Activated CD4-positive, alpha-beta T cell treated with anti-CD3 and anti-CD28 coated beads for 4 hours (primary cell): ENCODE measurements at regions not wholly inside any gene's neighbourhood (a gene's known extent, or its start where the extent isn't known, plus 50 kb on each side); places are given as distances from the start of the nearest gene placed in this dataset.

ENCODE experiments used
- DNase-seq, 2 donors: peaks; one replicate each; pipeline ENCODE4 v3.0.0-alpha.2; 2020

GRCh38 chr2:168340931-168341330 lies 93.5 kb upstream of the STK39 start:
- DNase-seq: no peak

DNA sequence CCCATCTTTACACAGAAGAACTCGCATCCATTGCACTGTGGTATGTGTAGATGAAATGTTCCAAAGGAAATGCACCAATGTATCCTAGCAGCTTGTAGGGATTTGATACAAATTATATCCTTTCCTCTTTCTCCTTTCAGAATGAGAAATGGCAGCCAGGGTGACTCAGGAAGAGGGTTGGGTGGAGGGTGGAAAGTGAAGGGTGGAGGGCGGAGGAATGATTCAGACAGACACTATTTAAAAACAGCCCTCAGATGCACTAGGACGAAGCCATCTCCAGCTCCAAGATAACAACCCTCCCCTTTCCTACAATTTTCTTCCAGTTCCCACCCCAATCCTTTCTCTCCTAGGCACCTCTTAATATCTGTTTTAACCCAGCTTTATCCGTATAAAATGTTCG lies 96.2 kb upstream of the STK39 start:
- DNase-seq: no peak

GRCh38 chr2:168344706-168345105 lies 97.3 kb upstream of the STK39 start:
- DNase-seq: no peak

DNA sequence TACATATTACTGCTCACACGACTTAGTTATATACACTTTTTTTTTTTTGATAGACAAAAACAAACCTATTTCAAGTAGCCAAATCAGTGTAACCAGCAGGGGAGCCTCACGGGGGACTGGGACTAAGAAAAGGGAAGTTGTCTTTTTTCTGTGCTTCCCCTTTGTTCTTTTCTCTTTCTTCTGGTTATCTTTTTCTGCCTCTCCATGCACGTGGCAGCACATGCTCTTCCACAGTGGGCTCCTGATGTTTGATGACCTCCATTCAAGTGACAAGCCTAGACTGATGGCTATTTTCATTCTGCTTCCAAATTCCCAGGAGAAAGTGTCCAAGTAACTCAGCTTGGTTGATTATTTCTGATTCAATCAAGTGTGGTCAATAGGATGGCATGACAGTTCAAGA lies 98.2 kb upstream of the STK39 start:
- DNase-seq: no peak

DNA sequence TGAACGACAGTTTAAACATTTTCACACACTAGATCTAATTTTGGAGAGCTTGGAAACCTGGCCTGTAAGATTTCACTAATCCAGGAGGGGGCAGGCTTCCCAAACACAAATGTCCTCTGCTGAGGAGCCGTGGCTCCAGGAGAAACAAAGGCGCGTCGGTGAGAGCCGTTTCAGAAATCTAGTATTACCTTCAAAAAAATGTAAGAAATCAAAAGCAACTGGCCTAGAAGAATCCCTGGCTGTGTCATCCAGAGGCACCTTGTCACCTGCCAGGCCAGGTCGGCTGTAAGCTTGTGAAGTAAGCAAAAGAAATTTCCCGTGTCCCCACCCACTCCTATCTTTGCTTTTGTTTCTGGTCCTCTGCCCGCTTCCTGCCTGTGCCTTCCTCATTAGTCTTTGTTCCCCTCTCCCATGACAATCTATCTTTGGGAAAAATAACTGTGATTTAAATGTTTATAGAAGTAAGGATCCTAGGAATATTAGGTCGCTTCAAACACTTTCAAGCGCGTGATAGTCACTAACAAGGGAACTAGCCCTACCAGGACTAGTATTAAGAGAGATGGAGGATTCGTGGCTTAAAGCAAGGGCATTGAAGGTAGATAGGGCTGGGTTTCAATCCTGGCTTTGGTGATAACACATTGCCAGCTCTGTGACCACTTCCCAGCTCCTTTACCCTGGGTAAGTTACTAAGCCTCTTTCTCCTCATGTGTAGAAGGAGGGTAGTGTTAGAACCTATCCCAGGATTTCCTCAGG lies 99.5 kb upstream of the STK39 start:
- peak; percentile 50 to 70 for DNase-seq

DNA sequence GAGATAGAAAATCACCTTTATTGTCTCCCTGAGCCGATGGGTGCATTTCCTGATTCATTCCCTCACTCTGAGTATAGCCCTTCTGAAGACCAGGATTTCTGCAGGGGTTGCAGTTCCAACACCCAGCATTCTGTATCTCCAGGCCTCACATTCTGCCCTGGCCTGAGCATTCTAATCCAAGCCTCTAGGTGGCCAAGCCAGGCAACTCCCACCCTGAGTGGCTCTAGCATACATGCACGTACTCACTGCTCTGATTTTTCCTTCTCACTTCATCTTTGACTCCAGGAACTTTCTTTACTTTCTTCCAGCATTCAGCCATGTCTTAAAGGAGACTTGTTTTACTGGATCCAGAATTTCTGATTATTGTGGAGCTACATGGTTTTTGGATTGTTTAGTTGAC lies 100.7 kb upstream of the STK39 start:
- no peak for DNase-seq

DNA sequence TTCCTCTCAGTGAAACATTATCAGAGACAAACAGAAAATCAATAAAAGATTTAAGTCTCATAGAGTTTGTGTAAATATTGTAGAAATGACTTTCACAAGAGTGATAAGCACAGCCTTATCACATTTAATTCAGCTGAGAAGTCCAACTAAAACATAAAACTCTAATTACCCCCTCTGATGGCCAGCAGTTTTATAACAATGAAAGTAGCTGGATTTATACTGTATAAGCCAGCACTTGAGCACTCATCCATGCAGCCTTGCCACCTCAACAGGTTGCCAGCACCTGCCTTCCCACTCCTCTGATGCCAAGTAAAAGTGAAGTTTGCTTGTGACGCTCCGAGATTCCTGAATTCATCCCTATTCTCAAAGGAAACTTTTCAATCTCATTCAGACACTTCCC lies 103.0 kb upstream of the STK39 start:
- DNase-seq: no peak

- DNase-seq: no peak
These were observed 102.8 kb upstream of the CERS6 start for GRCh38 chr2:168353251-168353650.

DNA sequence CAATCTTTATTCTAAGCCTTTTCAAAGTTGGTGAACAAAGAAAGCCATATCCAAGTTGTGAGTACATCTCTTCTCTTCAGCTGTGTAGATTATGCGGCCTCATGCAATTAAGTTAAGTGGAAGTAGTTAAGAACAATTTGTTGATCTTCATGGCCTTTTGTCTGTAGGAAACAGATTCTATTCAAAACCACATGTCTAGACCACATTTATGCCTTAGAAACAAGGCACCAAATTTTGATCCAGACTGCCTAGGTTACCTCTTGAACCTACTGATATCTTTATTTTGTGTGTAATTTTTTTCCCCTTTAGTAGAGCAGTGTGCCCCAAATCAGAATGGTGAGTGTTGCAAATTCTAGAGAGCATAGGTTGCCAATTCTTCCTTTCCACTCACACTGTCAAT lies 101.6 kb upstream of the CERS6 start:
- DNase-seq: no peak

- DNase-seq: no peak
These were observed 101.0 kb upstream of the CERS6 start for GRCh38 chr2:168355121-168355520.

DNA sequence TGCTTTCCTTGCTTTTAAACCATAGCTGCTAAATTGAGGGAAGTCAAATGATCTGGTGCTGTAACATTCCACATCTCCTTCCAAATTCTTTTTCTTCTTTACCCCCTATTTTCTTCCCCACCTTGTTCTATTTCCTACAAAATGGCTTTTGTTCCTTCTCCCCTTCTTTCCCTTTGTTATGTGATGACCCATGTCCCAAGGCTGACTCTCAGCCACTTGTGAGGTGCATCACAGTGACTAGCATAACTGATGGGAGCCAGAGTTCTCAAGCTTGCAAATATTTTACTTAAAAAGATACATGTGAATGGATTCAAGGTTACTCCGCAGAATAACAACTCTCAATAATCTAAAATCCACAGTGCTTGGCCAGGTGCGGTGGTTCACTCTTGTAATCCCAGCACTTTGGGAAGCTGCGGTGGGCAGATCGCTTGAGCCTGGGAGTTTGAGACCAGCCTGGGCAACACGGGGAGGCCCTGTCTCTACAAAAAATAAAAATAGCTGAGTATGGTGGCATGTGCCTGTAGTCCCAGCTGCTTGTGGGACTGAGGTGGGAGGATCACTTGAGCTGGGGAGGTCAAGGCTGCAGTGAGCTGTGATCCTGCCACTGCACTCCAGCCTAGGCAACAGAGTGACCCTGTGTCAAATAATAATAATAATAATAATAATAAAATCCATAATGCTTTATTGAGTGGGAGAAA lies 100.1 kb upstream of the CERS6 start:
- DNase-seq: no peak

DNA sequence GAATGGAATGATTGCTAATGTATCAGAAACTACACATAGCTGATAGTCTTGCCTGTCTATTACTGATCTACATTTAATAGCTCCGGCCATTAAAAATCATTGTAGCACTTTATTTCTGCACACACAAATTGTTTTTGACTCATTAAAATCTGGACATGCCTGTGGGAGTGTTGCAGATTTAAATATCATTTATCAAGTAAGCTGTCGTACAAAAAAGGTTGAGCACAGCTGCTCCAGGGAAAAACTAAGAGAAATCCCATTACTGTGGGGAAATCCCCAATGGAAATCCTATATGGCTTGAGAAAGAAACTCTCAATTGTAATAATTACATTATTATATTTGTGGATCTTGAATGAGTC lies 99.6 kb upstream of the CERS6 start:
- no peak for DNase-seq

- DNase-seq: no peak
These were observed 98.1 kb upstream of the CERS6 start for GRCh38 chr2:168357797-168358472.

DNA sequence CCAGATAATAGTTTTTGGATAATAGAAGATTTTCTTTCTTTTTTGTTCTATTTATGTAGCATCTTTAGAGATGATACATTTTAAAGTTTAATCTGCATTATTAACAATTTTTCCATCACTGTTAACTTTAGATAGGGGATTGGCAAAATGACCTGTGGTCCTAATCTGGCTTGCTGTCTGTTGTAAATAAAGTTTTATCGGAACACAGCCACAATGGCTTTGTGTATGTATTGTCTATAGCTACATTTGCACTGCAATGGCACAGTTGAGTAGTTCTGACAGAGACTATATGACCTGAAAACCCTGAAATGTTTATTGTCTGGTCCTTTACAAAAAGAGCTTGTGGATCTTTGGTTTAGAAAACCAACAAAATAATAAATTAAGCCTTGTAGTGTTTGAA lies 97.0 kb upstream of the CERS6 start:
- no peak for DNase-seq

- no peak for DNase-seq
These were observed 92.6 kb upstream of the CERS6 start for GRCh38 chr2:168363347-168364092.

DNA sequence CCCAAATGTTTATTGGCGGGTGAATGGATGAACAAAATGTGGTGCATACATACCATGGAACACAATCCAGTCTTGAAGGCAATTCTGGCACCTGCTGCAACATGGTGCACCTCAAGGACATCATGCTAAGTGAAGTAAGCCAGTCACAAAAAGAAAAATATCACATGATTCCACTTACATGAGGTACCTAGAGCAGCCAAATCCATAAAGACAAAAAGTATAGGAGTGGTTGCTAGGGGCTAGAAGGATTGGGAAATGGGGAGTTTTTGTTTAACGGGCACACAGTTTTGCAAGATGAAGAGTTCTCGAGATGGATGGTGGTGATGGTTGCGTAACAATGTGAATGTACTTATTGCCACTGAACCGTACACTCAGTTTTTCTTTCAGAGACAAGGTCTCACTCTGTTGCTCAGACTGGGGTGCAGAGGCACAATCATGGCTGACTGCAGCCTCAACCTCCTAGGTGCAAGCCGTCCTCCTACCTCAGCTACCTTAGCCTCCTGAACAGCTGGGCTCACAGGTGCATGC lies 90.9 kb upstream of the CERS6 start:
- no peak for DNase-seq

DNA sequence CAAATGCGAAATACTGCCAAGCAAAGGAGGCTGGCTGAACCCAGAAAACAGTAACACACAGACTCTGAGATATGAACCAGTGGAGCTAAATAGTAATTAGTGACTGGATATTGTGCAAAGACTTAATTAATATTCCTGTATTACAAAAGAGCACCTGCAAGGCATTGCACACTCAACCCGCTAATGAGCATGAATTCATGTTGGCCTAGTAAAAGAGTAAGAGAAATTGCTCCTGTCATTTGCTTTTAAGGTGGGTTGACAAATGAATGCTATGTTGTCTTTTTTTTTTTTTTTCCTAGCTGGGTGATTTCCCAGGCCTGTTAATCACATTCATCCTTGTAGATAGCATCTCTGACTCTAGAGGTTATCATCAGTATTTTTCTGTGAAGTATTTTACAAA lies 87.0 kb upstream of the CERS6 start:
- no peak for DNase-seq

GRCh38 chr2:168371273-168372019 lies 84.6 kb upstream of the CERS6 start:
- DNase-seq: no peak

DNA sequence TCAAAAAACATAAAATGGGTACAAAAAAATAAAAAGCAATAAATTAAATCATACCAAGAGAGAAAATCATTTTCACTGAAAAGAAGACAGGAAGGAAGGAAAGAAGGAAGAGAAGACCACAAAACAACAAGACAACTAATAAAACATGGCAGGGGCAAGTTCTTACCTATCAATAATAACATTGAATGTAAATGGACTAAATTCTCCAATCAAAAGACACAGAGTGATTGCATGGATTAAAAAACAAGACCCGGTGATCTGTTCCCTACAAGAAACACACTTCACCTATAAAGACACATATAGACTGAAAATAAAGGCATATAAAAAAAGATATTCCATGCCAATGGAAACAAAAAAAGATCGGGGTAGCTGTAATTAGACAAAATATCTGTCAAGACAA lies 82.6 kb upstream of the CERS6 start:
- no peak for DNase-seq

GRCh38 chr2:168375195-168375798 lies 80.8 kb upstream of the CERS6 start:
- DNase-seq: no peak

GRCh38 chr2:168378960-168379669 lies 77.0 kb upstream of the CERS6 start:
- DNase-seq: no peak
